Ascending aorta (tissue), 2 donors: ENCODE measurements at regions not wholly inside any gene's neighbourhood (a gene's known extent, or its start where the extent isn't known, plus 50 kb on each side); places are given as distances from the start of the nearest gene placed in this dataset.

Experiments used
- DNase-seq, 2 donors: peaks; one replicate each; pipeline ENCODE4 v3.0.0-alpha.2; 2019; ENCODE audit warnings: low spot score in 2 of 2
- H3K27ac ChIP-seq, 2 donors: fragments of 200-600 bp; sonication (generic); one replicate each; pipeline ENCODE4 v1.5.1; 2016 to 2017; ENCODE audit warnings: mild to moderate bottlenecking in 1 of 2
- H3K27me3 ChIP-seq: fragments of 200-600 bp; sonication (generic); one replicate; pipeline ENCODE4 v1.5.1; 2017
- H3K36me3 ChIP-seq, 2 donors: fragments of 200-600 bp; sonication (generic); one replicate each; pipeline ENCODE4 v1.5.1; 2016
- H3K4me1 ChIP-seq, 2 donors: fragments of 200-600 bp; sonication (generic); one replicate each; pipeline ENCODE4 v1.5.1; 2016 to 2017; ENCODE audit warnings: mild to moderate bottlenecking in 1 of 2
- H3K4me3 ChIP-seq, 2 donors: fragments of 200-600 bp; sonication (generic); one replicate each; pipeline ENCODE4 v1.5.1; 2016 to 2017; ENCODE audit warnings: mild to moderate bottlenecking in 1 of 2
- H3K9me3 ChIP-seq, 2 donors: fragments of 200-600 bp; sonication (generic); one replicate each; pipeline ENCODE4 v1.5.1; 2016
- intact Hi-C: fragments of 100-400 bp; cut with DNase I; formaldehyde crosslinking; loops from one replicate; pipeline ENCODE4 v1.15.1; 2023
- TF ChIP-seq, protein P1 (sequence below), 3 experiments: fragments of 200-600 bp in 2 of 3; fragments of 450-650 bp in 1 of 3; sonication (generic) in 2 of 3; IDR thresholded peaks; one replicate each; pipeline ENCODE4 v1.5.1; 2016 to 2019; ENCODE audit warnings: antibody characterized with exemption in 3 of 3, mild to moderate bottlenecking in 1 of 3, moderate library complexity in 1 of 3

DNA sequence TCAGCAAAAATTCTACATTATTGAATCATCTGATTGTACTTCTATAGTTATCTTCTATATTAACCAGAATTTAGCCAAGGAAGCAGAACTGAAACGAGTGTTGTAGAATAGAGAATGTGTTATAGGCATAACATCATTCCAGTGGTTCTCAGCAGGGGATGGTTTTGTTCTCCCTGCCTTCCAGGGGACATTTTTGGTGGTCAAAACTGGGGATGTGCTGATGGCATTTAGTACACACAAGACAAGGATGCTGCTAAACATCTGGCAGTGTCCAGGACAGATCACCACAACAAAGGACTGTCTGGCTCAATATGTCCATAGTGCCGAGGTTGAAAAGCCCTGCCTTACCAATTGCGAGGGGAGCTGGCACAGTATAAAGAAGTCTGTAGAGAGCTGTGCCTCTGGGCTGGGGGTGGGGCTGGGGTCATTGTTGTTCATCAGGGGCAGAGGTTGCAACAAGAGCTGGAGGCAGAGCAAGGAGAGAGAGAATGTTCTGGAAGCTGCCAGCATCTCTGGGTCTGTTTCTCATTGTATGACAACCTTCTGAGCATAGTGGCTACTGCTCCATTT, 1472.8 kb downstream of the AACS start:
- no peaks in the 10 kb centered on the region for H3K4me1 ChIP-seq
- no peaks in the 10 kb centered on the region for H3K36me3 ChIP-seq
- intact Hi-C loops = no loop called here
- no peaks in the 10 kb centered on the region for H3K27me3 ChIP-seq
- no peak overlapping the region for H3K4me3 ChIP-seq
- no peak overlapping the region for H3K27ac ChIP-seq
- H3K9me3 ChIP-seq = no peaks in the 10 kb centered on the region
- DNase-seq = no peak
- TF ChIP-seq, protein P1, sequence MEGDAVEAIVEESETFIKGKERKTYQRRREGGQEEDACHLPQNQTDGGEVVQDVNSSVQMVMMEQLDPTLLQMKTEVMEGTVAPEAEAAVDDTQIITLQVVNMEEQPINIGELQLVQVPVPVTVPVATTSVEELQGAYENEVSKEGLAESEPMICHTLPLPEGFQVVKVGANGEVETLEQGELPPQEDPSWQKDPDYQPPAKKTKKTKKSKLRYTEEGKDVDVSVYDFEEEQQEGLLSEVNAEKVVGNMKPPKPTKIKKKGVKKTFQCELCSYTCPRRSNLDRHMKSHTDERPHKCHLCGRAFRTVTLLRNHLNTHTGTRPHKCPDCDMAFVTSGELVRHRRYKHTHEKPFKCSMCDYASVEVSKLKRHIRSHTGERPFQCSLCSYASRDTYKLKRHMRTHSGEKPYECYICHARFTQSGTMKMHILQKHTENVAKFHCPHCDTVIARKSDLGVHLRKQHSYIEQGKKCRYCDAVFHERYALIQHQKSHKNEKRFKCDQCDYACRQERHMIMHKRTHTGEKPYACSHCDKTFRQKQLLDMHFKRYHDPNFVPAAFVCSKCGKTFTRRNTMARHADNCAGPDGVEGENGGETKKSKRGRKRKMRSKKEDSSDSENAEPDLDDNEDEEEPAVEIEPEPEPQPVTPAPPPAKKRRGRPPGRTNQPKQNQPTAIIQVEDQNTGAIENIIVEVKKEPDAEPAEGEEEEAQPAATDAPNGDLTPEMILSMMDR (IDR thresholded peaks at IDR 0.05) = no peak

DNA sequence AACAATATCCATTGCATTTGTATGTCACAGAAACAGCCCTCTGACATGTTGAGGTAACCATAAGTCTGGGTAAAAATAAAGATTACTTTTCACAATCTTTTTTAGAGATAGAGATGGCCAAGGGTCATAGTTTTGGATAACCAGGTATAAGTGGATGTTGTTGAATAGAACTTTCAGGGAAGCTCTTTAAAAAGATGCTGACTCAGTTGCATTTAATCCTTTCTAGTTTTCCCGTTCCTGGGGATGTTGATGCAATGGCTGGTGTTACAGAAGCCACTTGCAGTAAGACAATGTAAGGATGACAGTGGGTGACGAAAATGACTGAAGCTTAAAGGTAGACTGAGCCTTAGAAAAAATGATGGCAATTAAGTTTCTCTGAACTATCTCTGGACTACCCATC, 1473.7 kb downstream of the AACS start:
- Histone ChIP-seq H3K4me1 (no peaks in the 10 kb centered on the region), H3K27me3 (no peaks in the 10 kb centered on the region), H3K4me3 (no peak overlapping the region), H3K36me3 (no peaks in the 10 kb centered on the region), H3K9me3 (no peaks in the 10 kb centered on the region), H3K27ac (no peak overlapping the region)
- no peak for DNase-seq
- intact Hi-C loops = no loop called here
- TF ChIP-seq, protein P1 (IDR thresholded peaks at IDR 0.05) = no peak

DNA sequence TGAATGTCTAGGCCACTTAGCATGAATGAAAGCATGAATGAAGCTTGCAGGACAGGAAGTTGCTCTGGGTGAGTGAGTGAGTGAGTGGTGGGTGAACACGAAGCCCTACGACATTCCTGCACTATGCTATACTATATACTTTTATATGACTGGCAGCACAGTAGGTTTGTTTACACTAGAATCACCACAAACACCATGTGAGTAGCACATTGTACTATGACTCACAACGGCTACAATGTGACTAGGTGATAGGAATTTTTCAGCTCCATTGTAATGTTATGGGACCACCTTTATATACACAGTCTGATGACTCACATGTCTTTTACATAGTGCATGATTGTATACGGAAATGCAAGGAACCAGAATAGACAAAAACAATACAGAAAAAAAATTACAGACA, 1480.2 kb downstream of the AACS start:
- no peaks in the 10 kb centered on the region for H3K4me1 ChIP-seq
- no peaks in the 10 kb centered on the region for H3K27me3 ChIP-seq
- H3K4me3 ChIP-seq = no peak overlapping the region
- no peaks in the 10 kb centered on the region for H3K9me3 ChIP-seq
- DNase-seq = no peak
- TF ChIP-seq, protein P1 (IDR thresholded peaks at IDR 0.05) = no peak
- no peaks in the 10 kb centered on the region for H3K36me3 ChIP-seq
- H3K27ac ChIP-seq = no peak overlapping the region
- intact Hi-C loops = no loop called here

DNA sequence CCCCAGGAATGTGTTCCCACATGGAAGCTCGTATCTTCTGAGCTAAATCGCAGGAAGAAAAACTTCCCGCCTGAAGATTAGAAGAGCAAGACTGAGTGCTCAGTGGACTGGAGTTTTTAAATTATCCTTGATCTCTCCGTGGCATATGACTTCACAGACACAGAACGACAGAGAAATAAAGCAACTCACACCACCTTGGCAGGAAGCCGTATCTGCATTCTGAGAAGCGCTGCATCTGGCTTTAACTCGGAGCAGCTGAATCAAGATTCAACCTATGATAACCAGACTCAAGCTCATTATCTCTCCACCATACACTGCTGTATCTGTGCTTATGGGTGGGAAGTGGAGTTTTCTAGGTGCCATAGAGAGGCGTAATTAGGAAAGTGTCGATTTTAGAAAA, 1482.7 kb downstream of the AACS start:
- DNase-seq = no peak
- Histone ChIP-seq H3K36me3 (no peaks in the 10 kb centered on the region), H3K4me1 (no peaks in the 10 kb centered on the region), H3K27me3 (no peaks in the 10 kb centered on the region), H3K4me3 (no peak overlapping the region), H3K27ac (no peak overlapping the region), H3K9me3 (no peaks in the 10 kb centered on the region)
- TF ChIP-seq, protein P1 (IDR thresholded peaks at IDR 0.05) = no peak
- intact Hi-C loops = no loop called here

DNA sequence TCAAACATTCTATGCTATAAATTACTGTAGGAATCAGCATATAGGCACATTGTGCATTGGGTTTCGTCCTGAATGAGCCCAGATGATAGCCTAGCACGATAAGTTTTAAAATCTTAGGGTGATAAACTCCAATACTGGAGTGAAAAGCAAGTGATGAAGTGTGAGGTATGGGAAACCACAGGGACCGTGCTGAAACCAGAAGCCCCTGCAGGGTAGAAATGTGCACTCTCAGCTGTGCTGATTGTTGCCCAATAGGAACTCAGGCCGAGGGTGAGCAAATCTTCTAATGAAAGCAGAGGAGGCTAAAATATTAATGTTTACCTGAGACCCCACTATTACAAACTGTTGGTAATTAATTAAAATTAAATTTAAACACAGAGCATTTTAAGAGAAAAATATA, 1486.6 kb downstream of the AACS start:
- H3K9me3 ChIP-seq = no peaks in the 10 kb centered on the region
- DNase-seq = no peak

More for the DNA sequence above, 1486.6 kb downstream of the AACS start:
- Histone ChIP-seq H3K27me3 (no peaks in the 10 kb centered on the region), H3K4me3 (no peak overlapping the region), H3K36me3 (no peaks in the 10 kb centered on the region), H3K27ac (no peak overlapping the region), H3K4me1 (no peaks in the 10 kb centered on the region)
- TF ChIP-seq, protein P1 (IDR thresholded peaks at IDR 0.05) = no peak
- intact Hi-C loops = no loop called here
